ENCODE measurements at regions not wholly inside any gene's neighbourhood (a gene's known extent, or its start where the extent isn't known, plus 50 kb on each side); places are given as distances from the start of the nearest gene placed in this dataset.

- H3K4me3 ChIP-seq (ENCODE audit: low read depth, low read length), result no peak overlapping the region
- no peak for TF ChIP-seq CTCF (IDR thresholded peaks at IDR 0.05; ENCODE audit: low read depth, low read length)
- in situ Hi-C loops (cut with HindIII; ENCODE audit: low sequenced_read_pairs), result no loop called here
- no peak for DNase-seq (ENCODE audit: low read depth, low spot score)
These were observed 342.4 kb downstream of the TNS1 start for GRCh38 chr2:217660423-217660822.

GRCh38 chr2:217658806-217659205 is 344.0 kb downstream of the TNS1 start:
- TF ChIP-seq CTCF (IDR thresholded peaks at IDR 0.05; ENCODE audit: low read depth, low read length), result no peak
- no peak overlapping the region for H3K4me3 ChIP-seq (ENCODE audit: low read depth, low read length)
- DNase-seq (ENCODE audit: low read depth, low spot score), result no peak
- in situ Hi-C loops (cut with HindIII; ENCODE audit: low sequenced_read_pairs), result no loop called here

- in situ Hi-C loops (cut with HindIII; ENCODE audit: low sequenced_read_pairs), result no loop called here
- DNase-seq (ENCODE audit: low read depth, low spot score), result no peak
- no peak overlapping the region for H3K4me3 ChIP-seq (ENCODE audit: low read depth, low read length)
- no peak for TF ChIP-seq CTCF (IDR thresholded peaks at IDR 0.05; ENCODE audit: low read depth, low read length)
These were observed 345.5 kb downstream of the TNS1 start for GRCh38 chr2:217657252-217657651.

DNA sequence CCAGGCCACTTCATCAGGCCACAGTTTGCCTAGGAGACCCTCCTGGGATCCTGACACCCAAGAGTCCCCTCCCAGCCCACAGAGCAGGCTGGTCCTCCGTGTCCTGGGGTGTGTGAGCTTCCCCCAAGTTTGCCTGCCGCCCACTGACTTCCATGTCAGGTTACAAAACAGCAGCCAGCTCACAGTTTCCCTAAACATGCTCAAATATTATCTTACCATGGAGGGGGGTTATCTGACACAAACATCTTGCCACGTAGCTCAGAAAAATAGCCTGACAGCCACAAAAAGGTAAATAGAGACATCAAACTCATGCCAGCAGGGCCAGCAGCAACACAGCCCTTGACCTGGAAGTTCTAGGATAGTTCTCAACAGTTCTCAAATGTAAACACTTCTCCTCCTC is 346.5 kb downstream of the TNS1 start:
- H3K4me3 ChIP-seq (ENCODE audit: low read depth, low read length), result no peak overlapping the region
- in situ Hi-C loops (cut with HindIII; ENCODE audit: low sequenced_read_pairs), result no loop called here
- no peak for TF ChIP-seq CTCF (IDR thresholded peaks at IDR 0.05; ENCODE audit: low read depth, low read length)
- no peak for DNase-seq (ENCODE audit: low read depth, low spot score)

GRCh38 chr2:217655651-217656050 is 347.1 kb downstream of the TNS1 start:
- DNase-seq (ENCODE audit: low read depth, low spot score), result no peak
- TF ChIP-seq CTCF (IDR thresholded peaks at IDR 0.05; ENCODE audit: low read depth, low read length), result no peak
- in situ Hi-C loops (cut with HindIII; ENCODE audit: low sequenced_read_pairs), result no loop called here
- H3K4me3 ChIP-seq (ENCODE audit: low read depth, low read length), result no peak overlapping the region

DNA sequence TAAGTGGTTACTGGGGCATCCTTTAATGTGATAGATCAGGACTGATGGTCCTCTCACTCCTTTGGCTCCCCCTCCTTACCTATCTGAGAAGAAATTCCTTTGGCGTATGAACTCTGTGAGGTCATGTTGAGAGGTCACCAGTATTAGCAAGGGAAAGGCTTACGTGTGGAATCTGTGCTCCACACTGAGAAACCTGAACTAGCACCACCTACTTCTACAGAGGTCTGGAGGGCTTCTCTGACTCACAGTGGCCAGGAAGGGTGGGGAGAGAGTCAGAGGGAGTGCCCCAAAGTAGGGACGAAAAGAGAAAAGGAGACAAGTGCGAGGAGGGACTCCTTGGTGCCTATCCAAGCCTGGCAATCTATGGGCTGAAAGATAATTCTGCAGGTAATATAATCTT is 348.6 kb downstream of the TNS1 start:
- DNase-seq (ENCODE audit: low read depth, low spot score), result no peak
- H3K4me3 ChIP-seq (ENCODE audit: low read depth, low read length), result no peak overlapping the region
- in situ Hi-C loops (cut with HindIII; ENCODE audit: low sequenced_read_pairs), result no loop called here
- no peak for TF ChIP-seq CTCF (IDR thresholded peaks at IDR 0.05; ENCODE audit: low read depth, low read length)

All from astrocyte of the spinal cord (primary cell).